GM18907 (cell line): ENCODE measurements at regions not wholly inside any gene's neighbourhood (a gene's known extent, or its start where the extent isn't known, plus 50 kb on each side); places are given as distances from the start of the nearest gene placed in this dataset.
A peak's percentile ranks its signal among the peaks of the same experiment; 100 is the strongest.
"Not testable (repeated sequence)": the region's sequence is repeated elsewhere in the genome, so short reads cannot be mapped to it uniquely, and the experiment has no call there.

Experiments used
- ATAC-seq: cut with Tn5 transposase; IDR thresholded peaks from one replicate; pipeline ENCODE4 v1.9.1; 2021; ENCODE audit warnings: mild to moderate bottlenecking, moderate library complexity; ENCODE audit not compliant: unreplicated experiment

DNA sequence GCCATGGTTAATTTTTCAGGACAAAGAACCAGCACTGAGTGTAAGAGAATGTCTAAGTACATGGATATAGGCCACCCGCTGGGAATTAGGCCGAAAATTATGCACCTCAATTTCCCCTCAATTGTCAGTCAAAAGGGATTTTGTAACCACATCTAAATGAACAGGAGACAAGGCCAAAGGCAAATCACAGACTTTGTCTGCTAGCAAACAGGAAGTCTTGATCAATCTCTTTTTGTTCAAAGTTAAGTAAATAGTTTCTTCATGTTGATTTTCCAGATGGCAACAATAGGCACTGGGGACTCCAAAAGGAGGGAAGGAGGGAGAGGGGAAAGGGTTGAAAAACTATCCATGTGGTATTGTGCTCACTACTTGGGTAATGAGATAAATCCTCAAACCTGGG is 276.0 kb downstream of the COG6 start:
- no peak for ATAC-seq

DNA sequence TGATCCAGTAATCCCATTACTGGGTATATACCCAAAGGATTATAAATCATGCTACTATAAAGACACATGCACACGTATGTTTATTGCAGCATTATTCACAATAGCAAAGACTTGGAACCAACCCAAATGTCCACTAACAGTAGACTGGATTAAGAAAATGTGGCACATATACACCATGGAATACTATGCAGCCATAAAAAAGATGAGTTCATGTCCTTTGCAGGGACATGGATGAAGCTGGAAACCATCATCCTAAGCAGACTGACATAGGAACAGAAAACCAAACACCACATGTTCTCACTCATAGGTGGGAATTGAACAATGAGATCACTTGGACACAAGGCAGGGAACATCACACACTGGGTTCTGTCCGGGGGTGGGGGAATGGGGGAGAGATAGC is 277.1 kb downstream of the COG6 start:
- ATAC-seq, result not testable (repeated sequence)

DNA sequence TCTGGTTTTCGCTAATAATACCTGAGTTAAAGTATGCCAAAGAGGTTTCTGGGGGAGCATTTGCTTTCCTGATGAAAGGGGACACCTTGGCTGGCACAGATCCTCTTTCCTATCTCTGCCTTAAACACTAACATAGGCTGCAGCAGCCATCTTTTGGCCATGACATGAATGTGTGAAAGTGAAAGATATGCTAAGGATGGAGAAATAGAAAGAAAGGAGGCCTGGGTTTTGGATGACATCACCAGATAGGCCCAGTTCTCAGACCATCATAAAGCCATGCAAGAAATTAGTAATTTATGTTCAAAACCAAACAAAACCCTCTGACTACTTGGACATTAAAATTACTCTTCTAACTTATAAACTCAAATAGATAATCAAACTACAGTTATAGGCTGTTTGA is 279.7 kb downstream of the COG6 start:
- no peak for ATAC-seq

DNA sequence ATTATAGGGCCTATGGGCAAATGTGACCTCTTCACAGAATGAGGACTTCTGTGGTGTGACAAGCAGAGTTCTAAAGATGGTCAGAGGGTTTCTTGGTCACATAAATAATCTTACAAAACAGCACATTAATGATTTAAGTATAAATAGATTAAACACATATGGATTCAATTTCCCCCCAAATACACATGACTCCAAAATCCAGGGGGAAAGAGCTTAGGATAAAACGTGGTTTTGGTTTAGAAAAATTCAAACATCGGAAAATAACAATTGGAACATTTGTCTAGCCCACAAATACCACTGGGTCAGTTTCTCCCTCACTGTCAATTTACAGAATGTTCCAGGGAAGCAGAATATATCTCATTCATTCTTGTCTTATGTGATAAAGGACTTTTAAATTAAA is 283.1 kb downstream of the COG6 start:
- no peak for ATAC-seq

DNA sequence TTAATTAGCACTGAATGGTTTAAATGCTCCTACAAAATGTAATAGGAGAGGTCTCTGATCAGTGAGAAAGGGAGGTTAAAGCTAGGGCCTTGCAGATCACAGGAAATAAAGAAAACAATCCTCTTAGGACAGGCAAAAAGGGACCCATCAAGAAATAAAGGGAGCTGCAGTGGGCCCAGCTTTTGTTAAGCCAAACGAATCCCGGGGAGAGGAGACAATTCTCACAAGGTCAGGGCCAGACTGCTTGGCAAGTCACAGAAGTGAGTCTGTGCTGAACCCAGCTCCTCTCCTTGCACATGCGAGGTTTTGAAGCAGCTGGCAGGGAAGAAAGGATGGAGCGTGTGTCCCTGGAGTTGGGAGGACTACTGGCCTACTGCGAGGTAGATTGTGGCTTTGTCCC is 285.8 kb downstream of the COG6 start:
- no peak for ATAC-seq

DNA sequence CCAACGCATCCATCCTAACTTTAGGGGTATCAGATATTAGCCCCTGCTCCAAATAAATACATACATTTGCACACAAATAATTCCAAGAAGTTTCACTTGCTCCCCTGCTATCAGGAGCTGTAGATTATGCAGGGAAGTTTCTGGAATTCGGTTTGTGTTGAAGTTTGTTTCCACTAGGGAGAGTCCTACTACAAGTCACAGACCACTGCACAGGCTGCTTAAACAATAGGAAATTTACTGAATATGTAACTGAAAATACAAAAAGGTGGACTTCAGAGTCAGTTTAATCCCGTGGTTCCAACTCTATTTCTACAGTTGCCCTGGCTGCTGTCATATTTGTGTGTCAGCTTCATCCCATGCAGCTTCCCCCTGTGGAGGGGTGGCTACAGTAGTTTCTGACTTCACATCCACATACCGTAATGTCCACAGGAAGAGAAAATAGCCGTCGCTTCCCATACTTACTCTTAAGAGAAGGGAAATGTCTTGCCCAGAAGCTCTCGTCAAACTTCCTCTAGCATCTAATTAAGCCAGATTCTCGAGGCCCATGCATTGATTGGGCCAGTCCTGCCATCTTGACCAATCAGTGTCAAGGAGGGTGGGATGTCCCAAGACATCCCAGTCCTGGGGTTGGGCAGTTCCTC is 286.6 kb downstream of the COG6 start:
- peak; percentile 7 for ATAC-seq

DNA sequence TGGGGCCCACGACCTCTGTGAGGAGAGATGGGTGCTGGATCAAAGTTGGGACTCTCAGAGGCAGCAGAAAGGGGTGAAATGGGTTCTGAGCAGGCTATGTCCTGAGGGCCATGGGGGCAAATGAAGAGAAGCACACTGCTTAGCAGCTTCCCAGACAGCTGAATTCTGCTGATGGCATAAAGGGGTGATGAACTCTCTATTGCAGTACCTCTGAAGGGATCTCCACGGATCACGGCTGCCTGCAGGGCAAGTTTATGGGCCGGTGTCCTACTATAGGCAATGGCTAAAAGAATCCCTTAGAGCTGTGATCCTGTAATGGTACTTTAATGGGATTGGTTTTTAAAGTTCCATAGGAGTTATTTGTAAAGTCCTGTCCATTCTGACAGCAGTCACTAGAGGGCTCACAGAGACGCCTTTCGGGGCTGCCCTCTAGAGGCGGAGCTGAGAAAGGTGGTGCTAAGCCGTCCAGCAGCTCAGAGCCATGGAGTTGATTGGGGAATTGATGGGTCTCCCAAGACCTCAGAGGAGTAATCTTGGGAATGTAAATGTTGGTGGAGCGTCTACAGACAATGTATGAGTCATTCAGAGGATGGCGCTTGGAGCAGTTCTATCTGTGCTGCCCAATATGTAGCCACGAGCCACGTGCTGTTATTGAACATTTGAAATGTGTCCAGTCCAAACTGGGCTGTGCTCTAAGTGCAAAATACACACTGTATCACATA is 287.3 kb downstream of the COG6 start:
- peak; percentile 98 for ATAC-seq

DNA sequence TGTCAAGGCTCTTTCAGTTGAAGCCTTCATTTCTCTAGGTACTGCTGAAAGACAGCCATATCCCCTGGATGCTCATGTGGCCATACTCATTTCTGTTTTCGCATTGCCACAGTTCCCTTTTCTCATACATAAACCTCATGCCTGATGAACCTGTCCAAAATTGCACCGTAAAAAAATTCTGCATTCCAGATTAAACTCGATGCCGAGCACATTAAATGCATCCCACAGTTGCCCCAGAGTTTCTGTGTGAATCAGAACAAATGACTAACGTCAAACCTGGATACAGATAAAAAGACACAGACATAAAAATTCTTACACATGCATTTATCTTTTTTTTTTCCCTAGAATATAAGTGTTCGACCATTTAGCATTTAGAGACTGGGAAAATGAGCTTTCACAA is 288.2 kb downstream of the COG6 start:
- no peak for ATAC-seq

DNA sequence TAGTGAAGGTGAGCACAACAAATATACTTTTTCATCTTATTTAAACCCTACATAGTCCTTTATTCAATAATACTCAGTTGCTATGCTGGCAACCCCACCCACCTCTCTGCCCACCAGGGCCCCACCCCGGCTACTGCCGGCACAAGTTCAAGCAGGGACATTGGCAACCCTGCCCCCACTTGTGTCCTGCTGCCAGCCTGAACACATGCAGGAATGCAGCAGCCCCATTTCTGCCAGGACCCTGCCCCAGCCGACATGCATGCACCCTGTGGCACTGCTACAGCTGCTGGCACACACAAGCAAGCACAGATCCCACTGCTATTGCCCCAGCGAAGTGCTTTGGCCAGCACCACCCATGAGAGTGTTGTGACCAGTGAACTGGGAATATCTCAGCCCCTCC is 289.8 kb downstream of the COG6 start:
- ATAC-seq, result no peak

DNA sequence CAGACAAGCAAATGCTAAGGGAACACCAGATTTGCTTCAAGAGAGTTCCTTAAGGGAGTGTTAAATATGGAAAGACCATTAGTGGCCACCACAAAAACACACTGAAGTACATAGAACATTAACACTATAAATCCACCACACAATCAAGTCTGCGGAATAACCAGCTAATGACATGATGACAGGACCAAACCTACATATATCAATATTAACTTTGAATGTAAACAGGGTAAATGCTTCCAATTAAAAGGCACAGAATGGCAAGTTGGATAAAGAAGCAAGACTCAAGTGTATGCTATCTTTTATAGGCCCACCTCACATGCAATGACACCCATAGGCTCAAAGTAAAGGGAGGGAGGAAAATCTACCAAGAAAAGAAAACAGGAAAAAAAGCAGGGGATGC is 291.3 kb downstream of the COG6 start:
- ATAC-seq, result no peak

DNA sequence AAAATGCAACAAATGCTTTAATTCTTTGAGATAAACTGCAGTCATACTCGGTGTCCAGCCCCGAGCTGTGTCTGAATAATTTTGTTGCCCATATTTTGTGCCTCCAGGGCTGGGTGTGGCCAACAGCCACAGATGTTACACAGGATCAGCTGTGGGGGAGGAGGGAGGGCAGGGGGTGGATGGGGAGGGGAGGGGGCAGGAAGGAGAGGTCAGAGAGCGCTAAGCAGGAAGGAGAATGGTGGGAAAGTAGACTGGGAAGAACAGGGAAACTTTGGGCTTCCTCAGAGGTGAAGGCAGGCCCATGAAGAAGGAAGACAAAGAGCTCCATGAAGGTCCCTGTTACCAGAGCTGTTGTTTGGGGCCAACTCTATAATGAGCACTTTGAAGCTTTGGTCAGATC is 295.8 kb downstream of the COG6 start:
- no peak for ATAC-seq

DNA sequence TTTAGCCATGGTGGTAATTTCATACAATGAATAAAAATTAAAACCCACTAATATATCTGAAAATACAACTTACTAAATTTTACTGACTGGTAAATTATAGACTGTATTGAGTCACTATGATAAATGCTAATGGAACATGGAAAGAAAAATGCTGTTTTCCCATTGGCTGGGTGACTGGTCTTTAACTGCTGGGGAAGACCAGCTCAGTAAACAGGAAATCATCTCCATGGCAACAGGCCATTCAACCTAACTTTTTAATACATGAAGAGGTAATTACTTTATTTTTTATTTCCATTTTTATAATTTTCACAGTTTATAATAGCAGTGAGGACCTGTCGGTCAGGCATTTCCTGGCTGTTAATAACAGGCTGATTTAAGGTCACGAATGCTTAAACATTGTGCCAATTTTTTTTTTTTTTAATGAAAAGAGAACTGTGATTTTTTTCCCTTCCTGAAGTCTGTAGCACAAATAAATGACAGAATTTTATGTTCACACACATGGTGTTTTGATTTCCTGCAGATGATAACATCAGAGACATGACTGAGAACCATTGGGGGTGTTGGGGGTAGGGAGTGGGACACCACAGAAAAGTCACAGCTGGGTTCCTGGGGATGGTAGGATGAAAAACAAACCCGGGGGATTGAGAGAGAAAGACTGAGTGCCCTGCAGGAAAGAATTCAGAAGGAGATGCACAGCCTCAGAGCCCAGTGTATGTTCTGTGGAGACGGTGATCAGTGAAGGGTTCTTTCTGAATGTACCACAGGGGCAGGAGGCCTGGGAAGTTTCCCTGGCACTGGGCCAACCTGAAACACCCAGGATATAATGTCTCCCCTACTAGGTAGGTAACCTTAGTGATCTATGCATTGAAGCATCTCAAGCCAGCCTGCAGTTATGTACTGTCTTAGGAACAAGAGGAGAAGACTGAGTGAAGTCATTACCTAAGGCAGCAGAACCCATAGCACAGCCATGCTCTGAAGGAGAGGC is 297.1 kb downstream of the COG6 start:
- no peak for ATAC-seq

DNA sequence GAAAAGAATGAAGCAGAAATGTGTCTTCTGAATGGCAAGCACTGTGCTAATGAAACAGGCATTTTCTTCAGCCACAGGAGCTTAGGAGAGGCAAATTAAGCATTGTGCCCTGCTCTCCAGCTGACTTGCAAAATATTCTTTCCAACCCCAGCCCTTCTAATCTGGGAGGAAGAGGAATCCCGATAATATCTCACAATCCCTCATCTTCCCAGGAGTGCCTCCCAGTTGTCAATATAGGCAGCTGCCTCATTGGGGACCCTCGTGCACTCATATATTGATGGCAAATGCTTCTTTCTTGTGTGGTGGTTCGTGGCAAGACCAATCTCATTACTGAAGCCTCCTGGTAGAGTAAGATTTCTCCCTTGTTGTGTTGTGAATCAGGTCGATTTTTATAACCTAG is 299.0 kb downstream of the COG6 start:
- no peak for ATAC-seq

DNA sequence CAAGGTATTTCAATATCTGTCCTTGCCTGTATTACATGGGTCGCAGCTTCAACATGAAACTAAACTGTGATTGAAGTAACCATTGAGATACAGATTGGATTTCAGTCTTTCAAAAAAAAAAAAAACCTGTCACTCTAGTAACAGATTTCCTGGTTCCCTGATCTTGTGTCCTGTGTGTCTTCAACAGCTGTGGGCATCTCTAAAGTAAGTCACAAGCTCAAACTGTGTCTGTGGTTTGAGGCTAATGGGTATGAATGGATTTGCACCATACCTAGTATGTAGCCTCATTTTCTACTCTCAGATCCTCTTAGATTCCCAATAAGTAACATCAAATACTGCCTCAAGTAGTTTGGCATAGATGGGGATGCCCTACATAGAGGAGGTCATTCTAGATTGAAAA is 300.1 kb downstream of the COG6 start:
- peak; percentile 50 for ATAC-seq

DNA sequence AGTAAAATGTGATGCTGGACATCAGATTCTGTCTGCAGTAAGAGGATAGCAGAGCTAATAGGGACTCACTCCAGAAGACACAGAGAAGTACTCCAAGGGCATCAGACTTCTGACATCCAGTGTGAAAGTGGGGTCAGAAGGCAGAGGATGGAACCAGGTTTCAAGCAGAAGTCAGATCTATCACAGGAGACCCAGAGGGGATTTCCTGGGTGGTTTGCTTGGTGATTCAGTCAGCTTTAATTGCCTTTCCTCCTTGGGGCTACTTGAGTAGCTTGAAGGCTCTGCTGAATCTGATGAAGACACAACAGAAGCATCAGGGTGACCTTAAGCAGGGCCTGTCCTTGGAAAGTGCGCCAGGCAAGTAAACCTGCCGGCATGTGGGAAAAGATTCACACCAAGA is 300.6 kb downstream of the COG6 start:
- peak; percentile 87 for ATAC-seq

DNA sequence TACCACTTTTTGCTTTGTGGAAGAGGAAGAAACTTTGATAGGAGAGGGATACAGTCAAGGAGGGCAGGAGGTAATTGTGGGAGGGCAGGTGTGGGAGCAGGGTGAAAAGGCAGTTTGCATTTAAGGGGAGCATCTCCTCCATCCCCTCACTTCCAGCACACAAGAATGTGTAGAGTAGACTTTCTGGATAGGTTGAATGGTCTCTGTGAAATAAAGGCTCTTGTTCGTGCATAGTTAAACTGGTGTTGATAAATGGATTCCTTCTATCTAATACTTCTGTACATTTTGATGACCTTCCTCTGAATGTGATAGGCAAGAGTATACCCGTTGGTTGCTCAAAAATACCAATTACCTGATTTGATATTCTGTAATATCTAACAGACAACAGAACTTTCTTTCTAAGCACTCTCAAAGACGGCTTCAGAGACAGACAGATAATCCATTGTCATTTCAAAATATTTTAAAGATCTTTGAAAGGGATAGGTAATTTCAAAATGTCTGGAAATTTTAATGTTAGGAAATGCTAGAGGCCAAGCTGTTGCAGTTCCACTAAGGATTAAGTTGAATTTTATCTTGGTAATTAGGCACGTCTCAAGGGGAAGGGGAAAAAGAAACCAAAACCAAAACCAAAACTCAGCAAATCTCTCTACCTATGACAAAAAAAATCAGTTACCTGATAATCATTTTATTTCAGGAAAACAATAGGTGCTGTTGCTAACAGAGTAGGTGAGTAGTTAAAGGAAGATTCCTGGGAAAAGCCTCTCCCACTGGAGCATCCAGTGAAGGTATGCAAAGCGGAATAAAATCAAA is 302.6 kb downstream of the COG6 start:
- ATAC-seq, result no peak

DNA sequence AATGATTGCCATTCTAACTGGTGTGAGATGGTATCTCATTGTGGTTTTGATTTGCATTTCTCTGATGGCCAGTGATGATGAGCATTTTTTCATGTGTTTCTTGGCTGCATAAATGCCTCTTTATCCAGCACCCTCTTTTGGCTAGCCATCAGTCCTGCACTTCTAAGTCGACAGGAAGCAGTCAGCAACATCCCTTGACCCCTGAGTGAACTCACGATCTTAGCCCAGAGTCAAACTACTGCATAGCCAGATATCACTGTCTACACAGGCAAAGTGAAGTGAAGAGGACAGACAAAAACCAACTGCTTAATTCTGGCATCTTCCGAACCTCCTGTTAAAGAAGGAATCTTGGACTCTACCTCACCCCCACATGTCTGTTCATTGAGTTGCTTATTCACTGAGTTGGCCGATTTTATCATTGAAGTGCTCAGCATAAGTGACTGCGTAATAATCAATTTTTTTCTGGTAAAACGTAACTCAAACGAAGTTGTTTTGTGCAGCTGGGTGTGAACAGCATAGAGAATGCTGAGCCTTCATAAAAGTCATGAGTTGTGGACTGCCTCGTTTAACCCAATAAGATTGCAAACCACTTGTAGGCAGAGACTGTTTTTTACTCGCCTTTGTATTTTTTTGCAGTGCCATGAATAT is 304.2 kb downstream of the COG6 start:
- no peak for ATAC-seq

DNA sequence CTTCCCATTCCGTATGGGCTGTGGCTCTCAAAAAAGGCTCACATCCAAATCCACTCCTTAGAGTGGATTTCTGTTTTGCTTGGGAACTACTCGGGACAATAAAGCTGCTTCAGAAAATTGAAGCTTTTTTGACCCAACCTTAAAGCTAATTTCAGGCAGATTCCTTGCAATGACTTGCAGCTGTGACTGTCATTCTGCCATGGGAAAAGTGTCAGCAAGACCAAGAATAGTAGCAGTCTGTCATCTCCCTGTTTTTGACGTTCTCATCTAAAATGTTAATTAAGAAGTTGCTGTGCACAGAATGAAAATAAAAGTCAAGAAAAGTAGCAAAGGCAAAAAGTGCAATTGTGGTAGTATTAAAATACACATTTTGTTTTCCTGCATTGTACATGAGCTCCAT is 304.7 kb downstream of the COG6 start:
- no peak for ATAC-seq

DNA sequence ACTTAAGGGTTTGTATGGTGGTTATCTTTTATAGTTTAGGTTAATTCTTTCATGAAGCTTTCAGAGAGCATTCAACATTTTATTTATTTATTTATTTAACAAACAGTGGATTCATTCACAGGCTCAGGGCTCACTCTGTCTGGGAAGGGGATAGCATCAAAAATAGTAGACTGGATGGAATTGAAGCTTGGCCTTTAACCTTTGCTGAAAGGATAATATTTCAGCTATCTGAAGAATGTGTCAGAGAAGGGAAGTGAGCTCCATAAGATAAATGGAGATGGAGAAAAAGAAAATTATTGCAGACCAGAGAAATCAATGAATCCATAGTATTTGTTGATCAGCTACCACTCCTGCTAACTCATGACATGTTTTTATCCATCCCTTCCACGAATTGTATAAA is 305.6 kb downstream of the COG6 start:
- ATAC-seq, result no peak

DNA sequence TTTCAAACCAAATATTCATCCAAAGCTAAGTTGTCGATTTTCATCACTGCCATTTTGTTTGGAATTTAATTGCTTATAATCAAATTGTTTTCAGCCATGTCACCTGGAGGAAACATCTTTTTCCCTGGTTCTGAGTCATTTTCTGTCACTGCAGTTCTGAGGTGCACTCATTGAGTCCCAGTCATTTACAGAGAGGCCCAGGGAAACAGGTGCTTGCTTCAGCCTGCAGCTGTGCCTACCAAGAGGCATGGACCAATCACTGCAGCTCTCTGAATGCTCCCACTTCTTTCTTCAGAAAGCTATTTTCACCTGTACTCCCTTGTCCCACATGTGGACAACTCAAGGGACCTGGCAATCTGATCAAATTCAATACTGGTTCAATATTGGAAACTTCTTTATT is 308.1 kb downstream of the COG6 start:
- no peak for ATAC-seq
